Lower lobe of right lung (tissue), 2 donors: ENCODE measurements at regions not wholly inside any gene's neighbourhood (a gene's known extent, or its start where the extent isn't known, plus 50 kb on each side); places are given as distances from the start of the nearest gene placed in this dataset.

Experiments
- ATAC-seq, 2 donors: fragments of 200-7000 bp; cut with Tn5 transposase; one replicate each; pipeline ENCODE4 v1.9.1; 2020 to 2022; ENCODE audit warnings: mild to moderate bottlenecking in 2 of 2, moderate library complexity in 2 of 2
- DNase-seq: peaks from one replicate; pipeline ENCODE4 v3.0.0-alpha.2; 2020
- H3K27ac ChIP-seq: fragments of 200-600 bp; one replicate; pipeline ENCODE4 v1.8.0; 2022
- H3K27me3 ChIP-seq: fragments of 200-600 bp; one replicate; pipeline ENCODE4 v1.8.0; 2022; ENCODE audit warnings: low read depth
- H3K36me3 ChIP-seq: fragments of 200-600 bp; one replicate; pipeline ENCODE4 v1.8.0; 2022; ENCODE audit warnings: mild to moderate bottlenecking
- H3K4me1 ChIP-seq: fragments of 200-600 bp; one replicate; pipeline ENCODE4 v1.8.0; 2022
- H3K4me3 ChIP-seq: fragments of 200-600 bp; one replicate; pipeline ENCODE4 v1.8.0; 2022; ENCODE audit warnings: mild to moderate bottlenecking
- H3K9me3 ChIP-seq: fragments of 200-600 bp; one replicate; pipeline ENCODE4 v1.8.0; 2022
- intact Hi-C: fragments of 100-400 bp; cut with DNase I; formaldehyde crosslinking; loops from one replicate; pipeline ENCODE4 v1.11.0; 2022
- TF ChIP-seq, protein P1 (sequence below): fragments of 200-600 bp; IDR thresholded peaks from one replicate; pipeline ENCODE4 v1.8.0; 2022; ENCODE audit warnings: antibody characterized with exemption, mild to moderate bottlenecking
- donor health status: DM: no; HTN: yes; CAD: no; lungs with severe emphysema.

- Histone ChIP-seq H3K36me3 (no peaks in the 10 kb centered on the region), H3K4me3 (no peak overlapping the region), H3K9me3 (no peaks in the 10 kb centered on the region), H3K4me1 (no peaks in the 10 kb centered on the region), H3K27me3 (no peaks in the 10 kb centered on the region), H3K27ac (no peak overlapping the region)
- no peak for DNase-seq
- intact Hi-C loops, result no loop called here
- ATAC-seq, result peak; percentile 63 to 72
- TF ChIP-seq, protein P1, sequence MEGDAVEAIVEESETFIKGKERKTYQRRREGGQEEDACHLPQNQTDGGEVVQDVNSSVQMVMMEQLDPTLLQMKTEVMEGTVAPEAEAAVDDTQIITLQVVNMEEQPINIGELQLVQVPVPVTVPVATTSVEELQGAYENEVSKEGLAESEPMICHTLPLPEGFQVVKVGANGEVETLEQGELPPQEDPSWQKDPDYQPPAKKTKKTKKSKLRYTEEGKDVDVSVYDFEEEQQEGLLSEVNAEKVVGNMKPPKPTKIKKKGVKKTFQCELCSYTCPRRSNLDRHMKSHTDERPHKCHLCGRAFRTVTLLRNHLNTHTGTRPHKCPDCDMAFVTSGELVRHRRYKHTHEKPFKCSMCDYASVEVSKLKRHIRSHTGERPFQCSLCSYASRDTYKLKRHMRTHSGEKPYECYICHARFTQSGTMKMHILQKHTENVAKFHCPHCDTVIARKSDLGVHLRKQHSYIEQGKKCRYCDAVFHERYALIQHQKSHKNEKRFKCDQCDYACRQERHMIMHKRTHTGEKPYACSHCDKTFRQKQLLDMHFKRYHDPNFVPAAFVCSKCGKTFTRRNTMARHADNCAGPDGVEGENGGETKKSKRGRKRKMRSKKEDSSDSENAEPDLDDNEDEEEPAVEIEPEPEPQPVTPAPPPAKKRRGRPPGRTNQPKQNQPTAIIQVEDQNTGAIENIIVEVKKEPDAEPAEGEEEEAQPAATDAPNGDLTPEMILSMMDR, result no peak
Measured at GRCh38 chr14:62187265-62187664, 425.0 kb downstream of the SNAPC1 start.

DNA sequence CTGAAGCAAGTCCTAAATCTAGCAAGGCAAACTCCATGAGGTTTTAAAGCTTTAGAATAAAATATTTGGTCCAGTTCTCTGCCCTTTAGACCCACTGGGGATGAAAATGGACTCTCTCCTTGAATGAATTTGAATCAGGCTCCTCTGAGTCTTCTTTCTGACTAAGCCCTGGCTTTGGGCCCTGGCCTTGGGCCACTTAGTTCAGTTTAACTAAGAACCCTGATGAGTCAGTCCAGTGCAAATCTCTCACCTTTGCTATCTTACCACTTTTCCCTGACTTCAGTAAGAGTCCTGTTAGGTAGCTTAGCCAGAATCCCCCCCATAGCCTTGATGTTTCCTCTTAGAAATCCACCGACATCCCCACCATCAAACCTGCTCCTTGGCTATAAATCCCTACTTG is 427.5 kb downstream of the SNAPC1 start:
- H3K4me3 ChIP-seq, result no peak overlapping the region
- no peaks in the 10 kb centered on the region for H3K4me1 ChIP-seq
- H3K36me3 ChIP-seq, result no peaks in the 10 kb centered on the region
- H3K9me3 ChIP-seq, result peaks cover 4% of the 10 kb centered on the region
- no peaks in the 10 kb centered on the region for H3K27me3 ChIP-seq
- H3K27ac ChIP-seq, result no peak overlapping the region
- ATAC-seq, result no peak
- TF ChIP-seq, protein P1, result no peak
- intact Hi-C loops, result no loop called here
- no peak for DNase-seq

- DNase-seq (no peak), ATAC-seq (no peak)
- H3K27ac ChIP-seq, result no peak overlapping the region
- TF ChIP-seq, protein P1, result no peak
- no peak overlapping the region for H3K4me3 ChIP-seq
- intact Hi-C loops, result no loop called here
- H3K27me3 ChIP-seq, result no peaks in the 10 kb centered on the region
- no peaks in the 10 kb centered on the region for H3K36me3 ChIP-seq
- no peaks in the 10 kb centered on the region for H3K4me1 ChIP-seq
- no peaks in the 10 kb centered on the region for H3K9me3 ChIP-seq
Measured at GRCh38 chr14:62206456-62206855, 444.2 kb downstream of the SNAPC1 start.

GRCh38 chr14:62209287-62209899 is 447.2 kb downstream of the SNAPC1 start:
- Histone ChIP-seq H3K36me3 (no peaks in the 10 kb centered on the region), H3K9me3 (no peaks in the 10 kb centered on the region), H3K27me3 (no peaks in the 10 kb centered on the region), H3K4me3 (no peak overlapping the region), H3K27ac (no peak overlapping the region), H3K4me1 (no peaks in the 10 kb centered on the region)
- intact Hi-C loops, result no loop called here
- DNase-seq, result no peak
- TF ChIP-seq, protein P1, result no peak
- no peak for ATAC-seq

DNA sequence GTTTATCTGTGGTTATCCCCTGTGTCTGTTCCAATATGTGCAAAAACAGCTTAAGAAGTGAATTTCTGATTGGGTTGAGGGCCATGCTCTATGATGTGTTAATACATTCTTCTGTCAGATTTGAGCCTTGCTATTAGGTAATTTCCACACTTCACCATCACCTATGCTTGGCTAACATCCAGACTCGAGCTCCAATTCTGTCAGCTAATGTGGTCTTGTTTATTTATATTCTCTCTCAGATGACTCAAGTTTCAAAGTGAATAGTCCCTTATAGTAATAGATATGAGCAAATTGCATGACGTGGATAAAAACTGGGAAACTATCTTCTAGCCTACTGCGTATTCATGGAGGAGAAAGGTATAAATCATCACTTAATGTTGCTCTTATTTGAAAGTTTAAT is 451.3 kb downstream of the SNAPC1 start:
- Histone ChIP-seq H3K36me3 (no peaks in the 10 kb centered on the region), H3K27me3 (no peaks in the 10 kb centered on the region), H3K9me3 (no peaks in the 10 kb centered on the region), H3K4me1 (no peaks in the 10 kb centered on the region), H3K4me3 (no peak overlapping the region), H3K27ac (no peak overlapping the region)
- DNase-seq (no peak), ATAC-seq (no peak)
- intact Hi-C loops, result no loop called here
- TF ChIP-seq, protein P1, result no peak
